SK-N-SH (cell line): ENCODE measurements at regions not wholly inside any gene's neighbourhood (a gene's known extent, or its start where the extent isn't known, plus 50 kb on each side); places are given as distances from the start of the nearest gene placed in this dataset.

Source experiments
- CTCF ChIA-PET: fragments of 300-600, 350-600 bp; formaldehyde crosslinking; extraction: SDS; loops from one replicate; lab custom pipeline; 2021; lab: Yijun Ruan, JAX
- POLR2A ChIA-PET: fragments of 350-600 bp; sonication (Branson Sonifier 250); formaldehyde crosslinking; extraction: SDS; loops from one replicate; lab custom pipeline; 2020; ENCODE audit warnings: antibody characterized with exemption, inconsistent platforms; lab: Yijun Ruan, JAX
- DNase-seq: peaks from one replicate; pipeline ENCODE4 v3.0.0; 2012
- H2AFZ ChIP-seq: fragments of 200-600 bp; sonication (generic); 2 replicates; pipeline ENCODE4 v1.8.1; 2016; ENCODE audit warnings: antibody characterized with exemption, mild to moderate bottlenecking, low read depth
- H3F3A ChIP-seq: fragments of 200-600 bp; sonication (generic); replicated peaks from 2 replicates; pipeline ENCODE3; 2016; ENCODE audit warnings: antibody characterized with exemption, mild to moderate bottlenecking; ENCODE audit not compliant: insufficient read depth
- H3K27ac ChIP-seq, 2 experiments: fragments of 200-500 bp in 1 of 2; fragments of 200-600 bp in 1 of 2; sonication (Bioruptor generic) in 1 of 2; sonication (generic), shearing (Covaris generic) in 1 of 2; 2 replicates each; pipeline versions ENCODE4 v1.5.1 to v1.6.1; 2014 to 2016; ENCODE audit warnings: low read depth in 2 of 2, inconsistent platforms in 1 of 2, low read length in 1 of 2, mild to moderate bottlenecking in 1 of 2, mixed read lengths in 1 of 2
- H3K27me3 ChIP-seq: fragments of 200-600 bp; sonication (generic), shearing (Covaris generic); 2 replicates; pipeline ENCODE4 v1.6.1; 2016; ENCODE audit warnings: mixed run types; ENCODE audit not compliant: insufficient read depth
- H3K36me3 ChIP-seq, 2 experiments: fragments of 200-500 bp in 1 of 2; fragments of 200-600 bp in 1 of 2; sonication (Bioruptor generic) in 1 of 2; sonication (generic) in 1 of 2; replicated peaks in 1 of 2; 2 replicates each; pipeline versions ENCODE3 to v1.5.1; 2014 to 2016; ENCODE audit warnings: low read length in 1 of 2, mild to moderate bottlenecking in 1 of 2; ENCODE audit not compliant: insufficient read depth in 2 of 2, control insufficient read depth in 1 of 2
- H3K4me1 ChIP-seq, 2 experiments: fragments of 200-500 bp in 1 of 2; fragments of 200-600 bp in 1 of 2; sonication (Bioruptor generic) in 1 of 2; sonication (generic), shearing (Covaris generic) in 1 of 2; 2 replicates each; pipeline versions ENCODE4 v1.5.1 to v1.6.1; 2014 to 2016; ENCODE audit warnings: low read depth in 1 of 2, low read length in 1 of 2, mixed run types in 1 of 2; ENCODE audit not compliant: insufficient read depth in 2 of 2, control insufficient read depth in 1 of 2
- H3K4me2 ChIP-seq: fragments of 200-600 bp; sonication (generic), shearing (Covaris generic); 2 replicates; pipeline ENCODE4 v1.6.1; 2017; ENCODE audit warnings: mixed run types
- H3K4me3 ChIP-seq, 2 experiments: fragments of 200-500 bp in 1 of 2; fragments of 200-600 bp in 1 of 2; sonication (Bioruptor generic) in 1 of 2; sonication (generic), shearing (Covaris generic) in 1 of 2; 2 replicates each; pipeline versions ENCODE4 v1.5.1 to v1.8.1; 2014 to 2016; ENCODE audit warnings: low read depth in 2 of 2, inconsistent platforms in 1 of 2, low read length in 1 of 2, mild to moderate bottlenecking in 1 of 2, mixed read lengths in 1 of 2, moderate library complexity in 1 of 2
- H3K79me2 ChIP-seq: fragments of 200-600 bp; sonication (generic); 2 replicates; pipeline ENCODE4 v1.8.1; 2017; ENCODE audit warnings: mild to moderate bottlenecking; ENCODE audit not compliant: insufficient read depth
- H3K9ac ChIP-seq: fragments of 200-600 bp; sonication (generic); 2 replicates; pipeline ENCODE4 v1.6.1; 2017; ENCODE audit warnings: mixed run types
- H3K9me2 ChIP-seq: fragments of 200-600 bp; sonication (generic); 2 replicates; pipeline ENCODE4 v1.6.1; 2017; ENCODE audit warnings: mixed run types
- H3K9me3 ChIP-seq: fragments of 200-600 bp; sonication (generic); 2 replicates; pipeline ENCODE4 v1.6.1; 2017; ENCODE audit warnings: mixed run types, mild to moderate bottlenecking, moderate library complexity
- H4K20me1 ChIP-seq: fragments of 200-600 bp; sonication (generic); 2 replicates; pipeline ENCODE4 v1.6.1; 2017; ENCODE audit warnings: mild to moderate bottlenecking, mixed run types; ENCODE audit not compliant: insufficient read depth
- CHD2 ChIP-seq: fragments of 150-350 bp; IDR thresholded peaks from 2 replicates; pipeline ENCODE4 v1.6.1; 2018; ENCODE audit warnings: low read length; ENCODE audit not compliant: partially characterized antibody
- ELF1 ChIP-seq: IDR thresholded peaks from 2 replicates; pipeline ENCODE4 v1.4.0; 2012
- EP300 ChIP-seq, 2 experiments: IDR thresholded peaks; 2 replicates each; pipeline versions ENCODE4 v1.4.0 to v1.6.1; 2012; ENCODE audit warnings: borderline replicate concordance in 1 of 2, low read depth in 1 of 2, low read length in 1 of 2
- EZH2phosphoT487 ChIP-seq: fragments of 200-600 bp; sonication (generic); IDR thresholded peaks from 2 replicates; pipeline ENCODE4 v1.6.1; 2017; ENCODE audit warnings: low read depth, mixed run types, mild to moderate bottlenecking, antibody characterized with exemption, moderate library complexity, borderline replicate concordance
- JUND ChIP-seq: IDR thresholded peaks from 2 replicates; pipeline ENCODE4 v1.4.0; 2012
- MEF2A ChIP-seq: IDR thresholded peaks from 2 replicates; pipeline ENCODE4 v1.4.0; 2012; ENCODE audit warnings: low read depth, borderline replicate concordance
- MXI1 ChIP-seq: IDR thresholded peaks from 2 replicates; pipeline ENCODE4 v1.6.1; 2012; ENCODE audit warnings: mild to moderate bottlenecking, low read depth, low read length, improper control_type of control experiment
- PBX3 ChIP-seq: IDR thresholded peaks from 2 replicates; pipeline ENCODE4; 2012
- POLR2AphosphoS5 ChIP-seq: IDR thresholded peaks from 2 replicates; pipeline ENCODE4 v1.6.1; 2012; ENCODE audit warnings: low read depth, low read length
- RAD21 ChIP-seq: IDR thresholded peaks from 2 replicates; pipeline ENCODE4 v1.6.1; 2012; ENCODE audit warnings: mild to moderate bottlenecking, low read length
- RFX5 ChIP-seq: IDR thresholded peaks from 2 replicates; pipeline ENCODE4 v1.6.1; 2012; ENCODE audit warnings: mild to moderate bottlenecking, improper control_type of control experiment, low read length
- SIN3A ChIP-seq: IDR thresholded peaks from 2 replicates; pipeline ENCODE4 v1.6.1; 2012; ENCODE audit warnings: low read depth, mild to moderate bottlenecking, low read length, moderate library complexity, borderline replicate concordance
- SMC3 ChIP-seq: IDR thresholded peaks from 2 replicates; pipeline ENCODE4 v1.6.1; 2012; ENCODE audit warnings: low read depth, low read length, improper control_type of control experiment
- TAF1 ChIP-seq: IDR thresholded peaks from 2 replicates; pipeline ENCODE4 v1.6.1; 2012; ENCODE audit warnings: low read depth, mild to moderate bottlenecking, low read length, moderate library complexity, borderline replicate concordance
- TCF12 ChIP-seq: IDR thresholded peaks from 2 replicates; pipeline ENCODE4 v1.4.0; 2012
- TEAD4 ChIP-seq: IDR thresholded peaks from 2 replicates; pipeline ENCODE4 v1.4.0; 2012; ENCODE audit warnings: mild to moderate bottlenecking, borderline replicate concordance; ENCODE audit not compliant: insufficient read depth
- YY1 ChIP-seq: IDR thresholded peaks from 2 replicates; pipeline ENCODE4 v1.4.0; 2012; ENCODE audit warnings: low read depth, mild to moderate bottlenecking
- ZBTB33 ChIP-seq: IDR thresholded peaks from 2 replicates; pipeline ENCODE4 v1.4.0; 2012; ENCODE audit warnings: low read depth, borderline replicate concordance
- TF ChIP-seq, protein P1 (sequence below): IDR thresholded peaks from 2 replicates; pipeline ENCODE4 v1.4.0; 2012; ENCODE audit warnings: low read depth, borderline replicate concordance
- TF ChIP-seq, protein P2 (sequence below): IDR thresholded peaks from 2 replicates; pipeline ENCODE4 v1.4.0; 2012; ENCODE audit warnings: low read depth
- TF ChIP-seq, protein P3 (sequence below): fragments of 200-600 bp; sonication (generic); IDR thresholded peaks from 2 replicates; pipeline ENCODE4 v1.6.1; 2017; ENCODE audit warnings: antibody characterized with exemption, mild to moderate bottlenecking, moderate library complexity
- TF ChIP-seq, protein P4 (sequence below): IDR thresholded peaks from 2 replicates; pipeline ENCODE4 v1.6.1; 2012; ENCODE audit warnings: mild to moderate bottlenecking, low read depth, low read length, moderate library complexity

DNA sequence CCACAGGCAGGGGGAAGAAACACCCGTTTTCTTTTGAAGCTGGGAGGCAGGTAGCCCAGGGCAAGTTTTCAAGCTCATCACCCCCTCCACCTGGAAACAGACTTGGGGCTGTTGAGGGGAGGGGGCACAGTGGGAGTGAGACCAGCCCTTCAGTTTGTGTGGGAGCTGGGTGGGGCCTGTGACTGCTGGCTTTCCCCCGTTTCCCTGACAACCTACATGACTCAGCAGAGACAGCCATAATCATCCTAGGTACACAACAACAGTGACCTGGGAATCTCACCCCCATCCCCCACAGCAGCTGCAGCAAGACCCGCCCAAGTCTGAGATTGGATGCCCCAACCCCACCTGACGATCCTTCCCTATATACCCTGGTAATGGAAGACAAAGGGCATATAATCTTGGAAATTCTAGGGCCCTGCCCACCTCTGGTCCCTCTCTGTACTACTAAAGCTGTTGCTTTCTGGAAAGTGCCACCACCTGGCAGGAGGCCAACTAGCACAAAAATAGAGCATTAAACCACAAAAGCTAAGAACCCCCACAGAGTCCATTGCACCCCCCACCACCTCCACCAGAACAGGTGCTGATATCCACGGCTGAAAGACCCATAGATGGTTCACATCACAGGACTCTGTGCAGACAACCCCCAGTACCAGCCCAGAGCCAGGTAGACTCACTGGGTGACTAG is 422.2 kb upstream of the SGO1 start (continued):
- TF ChIP-seq MEF2A (no peak), ELF1 (no peak)
- TF ChIP-seq, protein P1, sequence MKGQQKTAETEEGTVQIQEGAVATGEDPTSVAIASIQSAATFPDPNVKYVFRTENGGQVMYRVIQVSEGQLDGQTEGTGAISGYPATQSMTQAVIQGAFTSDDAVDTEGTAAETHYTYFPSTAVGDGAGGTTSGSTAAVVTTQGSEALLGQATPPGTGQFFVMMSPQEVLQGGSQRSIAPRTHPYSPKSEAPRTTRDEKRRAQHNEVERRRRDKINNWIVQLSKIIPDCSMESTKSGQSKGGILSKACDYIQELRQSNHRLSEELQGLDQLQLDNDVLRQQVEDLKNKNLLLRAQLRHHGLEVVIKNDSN = no peak
- TF ChIP-seq, all 33 proteins: peak for 0

DNA sequence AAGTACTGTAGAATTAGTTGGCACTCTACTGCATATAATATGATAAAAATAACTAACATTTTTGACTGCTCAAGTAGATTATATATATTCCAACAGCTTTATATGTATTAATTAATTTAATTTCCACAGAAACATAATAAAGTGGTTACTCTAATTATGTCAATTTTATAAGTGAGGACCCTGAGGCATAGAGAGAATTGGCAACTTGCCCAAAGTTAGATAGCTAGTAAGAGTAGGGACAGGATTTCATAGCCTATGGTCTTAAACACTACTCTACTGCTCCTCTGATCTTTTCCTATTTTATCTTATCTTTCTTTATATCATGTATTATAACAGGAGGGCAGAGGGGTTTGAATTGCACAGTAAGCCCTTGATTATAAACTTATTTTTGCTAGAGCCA is 418.7 kb upstream of the SGO1 start:
- no peaks in the 10 kb centered on the region for H3K9me3 ChIP-seq
- ChIA-PET POLR2A (no interaction called here), CTCF (interaction anchor here (1.0 kb wide), 1 partner anchor 10 kb away, joined by 3 read pairs; no protein-coding TSS in a partner anchor)

More for the DNA sequence above, 418.7 kb upstream of the SGO1 start:
- no peaks in the 10 kb centered on the region for H3K9me2 ChIP-seq
- no peaks in the 10 kb centered on the region for H3F3A ChIP-seq
- H3K79me2 ChIP-seq = no peaks in the 10 kb centered on the region
- DNase-seq = peak; percentile 26
- no peak overlapping the region for H3K4me2 ChIP-seq
- no peaks in the 10 kb centered on the region for H4K20me1 ChIP-seq
- no peaks in the 10 kb centered on the region for H3K27me3 ChIP-seq
- no peaks in the 10 kb centered on the region for H3K36me3 ChIP-seq
- no peak overlapping the region for H2AFZ ChIP-seq
- H3K4me3 ChIP-seq = no peak overlapping the region
- H3K27ac ChIP-seq = no peak overlapping the region
- H3K4me1 ChIP-seq = no peaks in the 10 kb centered on the region; a peak in 1 of 4 replicates
- TF ChIP-seq RFX5 = no peak
- no peak for TF ChIP-seq SMC3
- TF ChIP-seq, protein P2, sequence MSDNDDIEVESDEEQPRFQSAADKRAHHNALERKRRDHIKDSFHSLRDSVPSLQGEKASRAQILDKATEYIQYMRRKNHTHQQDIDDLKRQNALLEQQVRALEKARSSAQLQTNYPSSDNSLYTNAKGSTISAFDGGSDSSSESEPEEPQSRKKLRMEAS = no peak
- TF ChIP-seq EP300 (IDR thresholded peaks at IDR 0.05; ENCODE audit: borderline replicate concordance in 1 of 2, low read depth in 1 of 2, low read length in 1 of 2) = no peak
- no peak for TF ChIP-seq CHD2
- TF ChIP-seq RAD21 = no peak
- TF ChIP-seq, protein P3, sequence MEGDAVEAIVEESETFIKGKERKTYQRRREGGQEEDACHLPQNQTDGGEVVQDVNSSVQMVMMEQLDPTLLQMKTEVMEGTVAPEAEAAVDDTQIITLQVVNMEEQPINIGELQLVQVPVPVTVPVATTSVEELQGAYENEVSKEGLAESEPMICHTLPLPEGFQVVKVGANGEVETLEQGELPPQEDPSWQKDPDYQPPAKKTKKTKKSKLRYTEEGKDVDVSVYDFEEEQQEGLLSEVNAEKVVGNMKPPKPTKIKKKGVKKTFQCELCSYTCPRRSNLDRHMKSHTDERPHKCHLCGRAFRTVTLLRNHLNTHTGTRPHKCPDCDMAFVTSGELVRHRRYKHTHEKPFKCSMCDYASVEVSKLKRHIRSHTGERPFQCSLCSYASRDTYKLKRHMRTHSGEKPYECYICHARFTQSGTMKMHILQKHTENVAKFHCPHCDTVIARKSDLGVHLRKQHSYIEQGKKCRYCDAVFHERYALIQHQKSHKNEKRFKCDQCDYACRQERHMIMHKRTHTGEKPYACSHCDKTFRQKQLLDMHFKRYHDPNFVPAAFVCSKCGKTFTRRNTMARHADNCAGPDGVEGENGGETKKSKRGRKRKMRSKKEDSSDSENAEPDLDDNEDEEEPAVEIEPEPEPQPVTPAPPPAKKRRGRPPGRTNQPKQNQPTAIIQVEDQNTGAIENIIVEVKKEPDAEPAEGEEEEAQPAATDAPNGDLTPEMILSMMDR = no peak
- TF ChIP-seq TCF12 = no peak
- TF ChIP-seq TAF1 = no peak
- no peak for TF ChIP-seq MXI1
- no peak for TF ChIP-seq ZBTB33
- TF ChIP-seq YY1 = no peak
- no peak for TF ChIP-seq POLR2AphosphoS5
- no peak for TF ChIP-seq SIN3A
- TF ChIP-seq PBX3 = no peak
- TF ChIP-seq, protein P4, sequence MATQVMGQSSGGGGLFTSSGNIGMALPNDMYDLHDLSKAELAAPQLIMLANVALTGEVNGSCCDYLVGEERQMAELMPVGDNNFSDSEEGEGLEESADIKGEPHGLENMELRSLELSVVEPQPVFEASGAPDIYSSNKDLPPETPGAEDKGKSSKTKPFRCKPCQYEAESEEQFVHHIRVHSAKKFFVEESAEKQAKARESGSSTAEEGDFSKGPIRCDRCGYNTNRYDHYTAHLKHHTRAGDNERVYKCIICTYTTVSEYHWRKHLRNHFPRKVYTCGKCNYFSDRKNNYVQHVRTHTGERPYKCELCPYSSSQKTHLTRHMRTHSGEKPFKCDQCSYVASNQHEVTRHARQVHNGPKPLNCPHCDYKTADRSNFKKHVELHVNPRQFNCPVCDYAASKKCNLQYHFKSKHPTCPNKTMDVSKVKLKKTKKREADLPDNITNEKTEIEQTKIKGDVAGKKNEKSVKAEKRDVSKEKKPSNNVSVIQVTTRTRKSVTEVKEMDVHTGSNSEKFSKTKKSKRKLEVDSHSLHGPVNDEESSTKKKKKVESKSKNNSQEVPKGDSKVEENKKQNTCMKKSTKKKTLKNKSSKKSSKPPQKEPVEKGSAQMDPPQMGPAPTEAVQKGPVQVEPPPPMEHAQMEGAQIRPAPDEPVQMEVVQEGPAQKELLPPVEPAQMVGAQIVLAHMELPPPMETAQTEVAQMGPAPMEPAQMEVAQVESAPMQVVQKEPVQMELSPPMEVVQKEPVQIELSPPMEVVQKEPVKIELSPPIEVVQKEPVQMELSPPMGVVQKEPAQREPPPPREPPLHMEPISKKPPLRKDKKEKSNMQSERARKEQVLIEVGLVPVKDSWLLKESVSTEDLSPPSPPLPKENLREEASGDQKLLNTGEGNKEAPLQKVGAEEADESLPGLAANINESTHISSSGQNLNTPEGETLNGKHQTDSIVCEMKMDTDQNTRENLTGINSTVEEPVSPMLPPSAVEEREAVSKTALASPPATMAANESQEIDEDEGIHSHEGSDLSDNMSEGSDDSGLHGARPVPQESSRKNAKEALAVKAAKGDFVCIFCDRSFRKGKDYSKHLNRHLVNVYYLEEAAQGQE = no peak
- TF ChIP-seq EZH2phosphoT487 = no peak
- no peak for TF ChIP-seq TEAD4
- no peak for TF ChIP-seq JUND
- no peak overlapping the region for H3K9ac ChIP-seq
